HEK293 (cell line): ENCODE measurements at regions not wholly inside any gene's neighbourhood (a gene's known extent, or its start where the extent isn't known, plus 50 kb on each side); places are given as distances from the start of the nearest gene placed in this dataset.

Experiments
- ZNF121 ChIP-seq: fragments of 450-650 bp; formaldehyde crosslinking; IDR thresholded peaks from 2 replicates; pipeline ENCODE4 v1.5.1; 2016; ENCODE audit warnings: missing biosample characterization, missing genetic modification characterization
- TF ChIP-seq, protein P1 (sequence below): fragments of 450-650 bp; formaldehyde crosslinking; IDR thresholded peaks from 2 replicates; pipeline ENCODE4 v1.5.1; 2016; ENCODE audit warnings: missing biosample characterization, missing genetic modification characterization

DNA sequence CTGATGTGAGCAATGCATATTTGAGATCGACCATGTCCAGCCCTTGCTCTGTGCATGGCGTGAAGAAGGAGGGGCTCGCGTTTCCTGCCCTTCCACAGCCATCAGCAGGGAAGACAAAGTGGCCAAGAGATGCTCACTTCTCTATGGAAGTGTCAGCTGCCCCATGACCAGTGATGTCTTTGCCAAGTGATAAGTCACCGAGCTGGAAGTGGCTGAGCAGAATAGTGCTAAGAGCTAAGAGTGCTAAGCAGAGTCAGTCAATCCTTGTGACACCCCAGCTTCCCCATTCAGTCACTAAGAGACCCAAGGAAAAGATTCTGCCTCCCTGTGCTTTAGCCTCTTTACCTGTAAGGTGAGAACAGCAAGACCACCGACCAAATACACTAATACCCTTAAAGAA, 50.5 kb upstream of the CEP83 start:
- TF ChIP-seq, protein P1, sequence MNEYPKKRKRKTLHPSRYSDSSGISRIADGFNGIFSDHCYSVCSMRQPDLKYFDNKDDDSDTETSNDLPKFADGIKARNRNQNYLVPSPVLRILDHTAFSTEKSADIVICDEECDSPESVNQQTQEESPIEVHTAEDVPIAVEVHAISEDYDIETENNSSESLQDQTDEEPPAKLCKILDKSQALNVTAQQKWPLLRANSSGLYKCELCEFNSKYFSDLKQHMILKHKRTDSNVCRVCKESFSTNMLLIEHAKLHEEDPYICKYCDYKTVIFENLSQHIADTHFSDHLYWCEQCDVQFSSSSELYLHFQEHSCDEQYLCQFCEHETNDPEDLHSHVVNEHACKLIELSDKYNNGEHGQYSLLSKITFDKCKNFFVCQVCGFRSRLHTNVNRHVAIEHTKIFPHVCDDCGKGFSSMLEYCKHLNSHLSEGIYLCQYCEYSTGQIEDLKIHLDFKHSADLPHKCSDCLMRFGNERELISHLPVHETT (tag by site-specific recombination), result no peak
- TF ChIP-seq ZNF121 (tag by site-specific recombination), result no peak
